CD14-positive monocyte (primary cell): ENCODE measurements at regions not wholly inside any gene's neighbourhood (a gene's known extent, or its start where the extent isn't known, plus 50 kb on each side); places are given as distances from the start of the nearest gene placed in this dataset.

Source experiments
- DNase-seq, 3 donors: peaks; one replicate each; pipeline ENCODE4 v3.0.0-alpha.2; 2011 to 2022
- H2AFZ ChIP-seq: 2 replicates; pipeline ENCODE4 v1.6.0; 2012; ENCODE audit warnings: mild to moderate bottlenecking, low read depth, low read length, inconsistent platforms; ENCODE audit not compliant: insufficient read depth, poor library complexity, severe bottlenecking
- H3K27ac ChIP-seq, 2 donors: 1 replicate in 1 of 2; 2 replicates in 1 of 2; pipeline ENCODE4 v1.5.1; 2012 to 2013; ENCODE audit warnings: low read length in 2 of 2, control low read depth in 1 of 2, inconsistent platforms in 1 of 2, low read depth in 1 of 2, mild to moderate bottlenecking in 1 of 2
- H3K27me3 ChIP-seq, 2 donors: one replicate each; pipeline versions ENCODE4 v1.6.0 to v1.6.1; 2011 to 2013; ENCODE audit warnings: low read length in 2 of 2; ENCODE audit not compliant: control insufficient read depth in 2 of 2, insufficient read depth in 2 of 2
- H3K36me3 ChIP-seq, 2 donors: replicated peaks in 1 of 2; 1 replicate in 1 of 2; 2 replicates in 1 of 2; pipeline versions ENCODE4 v1.5.1 to v1.6.1; 2012 to 2013; ENCODE audit warnings: low read length in 2 of 2, control low read depth in 1 of 2, inconsistent platforms in 1 of 2, mild to moderate bottlenecking in 1 of 2; ENCODE audit not compliant: insufficient read depth in 2 of 2, control insufficient read depth in 1 of 2
- H3K4me1 ChIP-seq, 2 donors: 1 replicate in 1 of 2; 2 replicates in 1 of 2; pipeline versions ENCODE4 v1.5.1 to v1.6.1; 2012 to 2013; ENCODE audit warnings: low read length in 2 of 2, control low read depth in 1 of 2, inconsistent platforms in 1 of 2, mild to moderate bottlenecking in 1 of 2, moderate library complexity in 1 of 2; ENCODE audit not compliant: insufficient read depth in 2 of 2, control insufficient read depth in 1 of 2
- H3K4me2 ChIP-seq: replicated peaks from 2 replicates; pipeline ENCODE3; 2012; ENCODE audit warnings: low read length, moderate library complexity, mild to moderate bottlenecking; ENCODE audit not compliant: poor library complexity, severe bottlenecking; ENCODE audit errors: extremely low read depth
- H3K4me3 ChIP-seq, 3 experiments: fragments of 200-600 bp in 1 of 3; sonication (generic) in 1 of 3; replicated peaks in 1 of 3; 1 replicate in 2 of 3; 2 replicates in 1 of 3; pipeline ENCODE4 v1.5.1; 2011 to 2013; ENCODE audit warnings: low read length in 3 of 3, mild to moderate bottlenecking in 3 of 3, control low read depth in 2 of 3, low read depth in 2 of 3, inconsistent platforms in 1 of 3, moderate library complexity in 1 of 3
- H3K79me2 ChIP-seq: 2 replicates; pipeline ENCODE4 v1.6.0; 2012; ENCODE audit warnings: mild to moderate bottlenecking, control low read depth, inconsistent platforms, low read length, moderate library complexity; ENCODE audit not compliant: insufficient read depth
- H3K9ac ChIP-seq: 2 replicates; pipeline ENCODE4 v1.6.0; 2017; ENCODE audit warnings: low read length, mild to moderate bottlenecking; ENCODE audit not compliant: insufficient read depth, poor library complexity, severe bottlenecking
- H3K9me3 ChIP-seq, 2 donors: replicated peaks in 1 of 2; 1 replicate in 1 of 2; 2 replicates in 1 of 2; pipeline versions ENCODE4 v1.5.1 to v1.6.1; 2012 to 2013; ENCODE audit warnings: low read length in 2 of 2, control low read depth in 1 of 2; ENCODE audit not compliant: control insufficient read depth in 1 of 2, insufficient read depth in 1 of 2
- H4K20me1 ChIP-seq: 2 replicates; pipeline ENCODE4 v1.6.0; 2012; ENCODE audit warnings: mild to moderate bottlenecking, low read length, control low read depth, moderate library complexity; ENCODE audit not compliant: insufficient read depth
- H3K27ac Mint-ChIP-seq, 7 donors: one replicate each; pipeline ENCODE4 v1.8.0; 2020; ENCODE audit warnings: mild to moderate bottlenecking in 7 of 7, mixed read lengths in 7 of 7, moderate library complexity in 6 of 7, inconsistent platforms in 2 of 7
- H3K27me3 Mint-ChIP-seq, 3 donors: one replicate each; pipeline ENCODE4 v1.8.0; 2021 to 2022; ENCODE audit warnings: low read depth in 3 of 3, mild to moderate bottlenecking in 3 of 3, mixed read lengths in 3 of 3, moderate library complexity in 3 of 3, inconsistent platforms in 1 of 3
- H3K36me3 Mint-ChIP-seq, 2 donors: one replicate each; pipeline ENCODE4 v1.8.0; 2020; ENCODE audit warnings: mixed read lengths in 2 of 2, inconsistent platforms in 1 of 2, mild to moderate bottlenecking in 1 of 2
- H3K4me1 Mint-ChIP-seq: one replicate; pipeline ENCODE4 v1.8.0; 2020; ENCODE audit warnings: mild to moderate bottlenecking, mixed read lengths
- H3K4me3 Mint-ChIP-seq, 2 donors: one replicate each; pipeline ENCODE4 v1.8.0; 2020; ENCODE audit warnings: mild to moderate bottlenecking in 2 of 2, mixed read lengths in 2 of 2, moderate library complexity in 1 of 2
- H3K9me3 Mint-ChIP-seq, 7 donors: one replicate each; pipeline ENCODE4 v1.8.0; 2020 to 2022; ENCODE audit warnings: mixed read lengths in 7 of 7, mild to moderate bottlenecking in 6 of 7, moderate library complexity in 6 of 7, inconsistent platforms in 2 of 7
- WGBS: methylation state at CpG from one replicate; pipeline ENCODE4 v1.1.5; 2013; ENCODE audit warnings: missing lambda C conversion rate; ENCODE audit not compliant: insufficient coverage; 5-methylcytosine and 5-hydroxymethylcytosine counted together
- intact Hi-C, 2 donors: fragments of 100-400 bp; cut with micrococcal nuclease; formaldehyde crosslinking; loops; one replicate each; pipeline versions ENCODE4 v1.15.0 to v1.15.1; 2023
- TF ChIP-seq, protein P1 (sequence below): fragments of 200-600 bp; IDR thresholded peaks from one replicate; pipeline ENCODE4 v1.8.0; 2022; ENCODE audit warnings: antibody characterized with exemption, mild to moderate bottlenecking

DNA sequence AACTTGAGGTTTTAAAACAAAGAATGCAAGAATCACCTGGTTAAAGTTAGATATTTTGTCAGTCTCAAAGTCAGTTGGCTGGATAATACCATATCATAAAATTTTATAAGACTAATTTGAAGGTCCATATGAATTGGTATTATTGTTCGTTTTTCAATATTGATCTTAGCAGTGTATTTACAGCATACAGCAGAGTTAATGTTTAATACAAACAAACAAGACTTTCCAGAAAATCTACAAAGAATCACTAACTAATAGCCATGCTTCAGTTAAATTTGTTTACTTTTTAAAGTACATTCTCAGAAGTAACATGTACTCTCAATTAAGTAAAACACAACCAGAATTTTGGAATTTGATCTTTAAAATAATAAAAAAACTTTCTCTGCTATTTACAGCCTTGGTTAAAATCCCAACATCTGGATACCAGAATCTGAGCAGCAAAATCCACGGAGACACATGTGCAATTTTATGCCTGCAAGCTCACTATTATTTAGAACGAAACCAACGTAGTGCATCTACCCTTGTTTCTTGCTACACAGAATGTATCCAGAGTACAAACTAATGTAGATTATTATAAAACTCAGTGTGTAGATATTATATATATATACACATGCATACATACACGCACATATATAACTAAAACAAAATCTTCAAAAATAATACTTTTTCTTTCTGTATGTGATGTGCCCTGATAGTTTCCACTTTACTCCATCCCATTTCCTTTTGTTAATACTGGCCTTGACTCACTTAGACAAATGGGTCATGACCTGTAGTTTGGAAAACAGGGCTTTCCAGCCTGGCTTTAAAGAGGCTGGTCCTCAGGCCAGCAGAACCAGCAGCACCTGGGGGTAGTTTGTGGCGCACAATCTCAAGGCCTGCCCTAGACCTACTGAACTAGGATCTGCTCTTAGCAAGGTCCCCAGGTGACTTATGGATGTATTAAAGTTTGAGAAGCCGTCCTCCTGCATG is 63.6 kb upstream of the ERG start:
- no peaks in the 10 kb centered on the region for H3K4me1 Mint-ChIP-seq
- H3K27ac Mint-ChIP-seq: no peak overlapping the region
- Histone ChIP-seq H3K4me2 (no peak overlapping the region), H3K27me3 (no peaks in the 10 kb centered on the region), H3K9ac (no peak overlapping the region), H4K20me1 (no peaks in the 10 kb centered on the region), H3K36me3 (no peaks in the 10 kb centered on the region), H3K79me2 (no peaks in the 10 kb centered on the region), H3K4me1 (no peaks in the 10 kb centered on the region), H2AFZ (no peak overlapping the region), H3K9me3 (no peaks in the 10 kb centered on the region), H3K27ac (no peak overlapping the region), H3K4me3 (no peak overlapping the region)
- intact Hi-C loops: no loop called here
- TF ChIP-seq, protein P1, sequence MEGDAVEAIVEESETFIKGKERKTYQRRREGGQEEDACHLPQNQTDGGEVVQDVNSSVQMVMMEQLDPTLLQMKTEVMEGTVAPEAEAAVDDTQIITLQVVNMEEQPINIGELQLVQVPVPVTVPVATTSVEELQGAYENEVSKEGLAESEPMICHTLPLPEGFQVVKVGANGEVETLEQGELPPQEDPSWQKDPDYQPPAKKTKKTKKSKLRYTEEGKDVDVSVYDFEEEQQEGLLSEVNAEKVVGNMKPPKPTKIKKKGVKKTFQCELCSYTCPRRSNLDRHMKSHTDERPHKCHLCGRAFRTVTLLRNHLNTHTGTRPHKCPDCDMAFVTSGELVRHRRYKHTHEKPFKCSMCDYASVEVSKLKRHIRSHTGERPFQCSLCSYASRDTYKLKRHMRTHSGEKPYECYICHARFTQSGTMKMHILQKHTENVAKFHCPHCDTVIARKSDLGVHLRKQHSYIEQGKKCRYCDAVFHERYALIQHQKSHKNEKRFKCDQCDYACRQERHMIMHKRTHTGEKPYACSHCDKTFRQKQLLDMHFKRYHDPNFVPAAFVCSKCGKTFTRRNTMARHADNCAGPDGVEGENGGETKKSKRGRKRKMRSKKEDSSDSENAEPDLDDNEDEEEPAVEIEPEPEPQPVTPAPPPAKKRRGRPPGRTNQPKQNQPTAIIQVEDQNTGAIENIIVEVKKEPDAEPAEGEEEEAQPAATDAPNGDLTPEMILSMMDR: no peak
- DNase-seq: no peak
- H3K9me3 Mint-ChIP-seq: peaks cover 0 to 1% (median 0%) of the 10 kb centered on the region in 7 donors
- 100% methylated on average over 1 of the region's 7 CpGs for WGBS
- peaks cover 0 to 4% (median 2%) of the 10 kb centered on the region in 3 donors for H3K27me3 Mint-ChIP-seq
- H3K36me3 Mint-ChIP-seq: no peaks in the 10 kb centered on the region
- no peak overlapping the region for H3K4me3 Mint-ChIP-seq

DNA sequence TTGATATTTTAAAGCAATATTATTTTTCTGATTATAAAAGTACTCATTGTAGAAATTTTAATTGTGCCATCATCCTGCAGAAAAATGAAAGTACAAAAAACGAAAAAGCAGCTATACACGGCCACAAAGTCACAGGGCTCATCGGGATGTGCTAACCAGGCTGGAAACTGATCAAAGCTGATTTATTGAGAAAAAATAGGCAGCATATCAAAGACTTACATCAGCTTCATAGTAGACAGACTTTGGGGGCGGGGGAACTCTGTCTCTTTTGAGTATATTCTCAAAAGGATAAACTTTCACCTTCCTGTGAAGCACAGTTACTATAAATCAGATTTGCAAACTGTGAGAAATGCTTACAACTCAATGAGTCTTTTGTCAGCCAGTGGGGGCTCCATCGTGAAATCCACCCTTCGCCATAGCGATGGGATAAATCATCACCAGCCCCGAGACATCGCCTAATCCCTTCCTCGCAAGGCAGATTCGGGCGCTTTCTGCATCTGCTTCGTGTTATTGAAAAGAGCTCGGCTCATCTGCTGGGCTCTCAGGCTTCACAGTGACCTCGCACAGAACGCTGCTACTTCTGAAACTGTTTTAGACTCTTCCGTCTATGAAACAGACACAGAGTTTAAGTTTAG is 69.2 kb upstream of the ERG start:
- Histone ChIP-seq H3K9ac (no peak overlapping the region), H3K79me2 (no peaks in the 10 kb centered on the region), H3K27me3 (no peaks in the 10 kb centered on the region), H3K4me3 (no peak overlapping the region), H2AFZ (no peak overlapping the region), H4K20me1 (no peaks in the 10 kb centered on the region), H3K27ac (no peak overlapping the region), H3K4me1 (no peaks in the 10 kb centered on the region), H3K9me3 (no peaks in the 10 kb centered on the region), H3K36me3 (no peaks in the 10 kb centered on the region), H3K4me2 (no peak overlapping the region)
- intact Hi-C loops: no loop called here
- no peak for DNase-seq
- Mint-ChIP-seq H3K36me3 (no peaks in the 10 kb centered on the region), H3K27ac (no peak overlapping the region), H3K27me3 (peaks cover 0 to 4% (median 0%) of the 10 kb centered on the region in 3 donors), H3K4me3 (no peak overlapping the region), H3K9me3 (peaks cover 0 to 3% (median 2%) of the 10 kb centered on the region in 7 donors), H3K4me1 (no peaks in the 10 kb centered on the region)
- 95% methylated on average over 14 of the region's 17 CpGs for WGBS
- TF ChIP-seq, protein P1: no peak
